ENCODE measurements at regions not wholly inside any gene's neighbourhood (a gene's known extent, or its start where the extent isn't known, plus 50 kb on each side); places are given as distances from the start of the nearest gene placed in this dataset.
"Not testable (repeated sequence)": the region's sequence is repeated elsewhere in the genome, so short reads cannot be mapped to it uniquely, and the experiment has no call there.

DNA sequence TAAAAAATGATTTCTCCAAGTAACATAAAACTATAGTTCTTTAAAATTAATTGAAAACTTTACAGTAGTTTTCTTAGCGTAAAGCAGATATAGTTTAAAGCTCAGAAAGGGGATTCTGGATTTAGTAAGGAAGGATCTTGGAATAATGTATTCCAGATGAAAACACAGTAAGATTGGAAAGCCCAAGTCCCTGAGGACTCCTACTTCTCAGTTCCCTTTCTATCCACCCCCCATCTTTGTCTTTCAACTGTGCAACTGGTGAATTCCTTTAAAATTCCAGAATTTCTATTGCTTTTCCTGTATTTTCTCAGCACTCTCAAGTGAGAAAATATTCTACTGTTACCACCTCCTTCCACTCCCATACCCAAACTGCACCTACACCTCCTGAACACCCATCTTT lies 184.5 kb upstream of the FBN2 start:
- DNase-seq (ENCODE audit: low read depth) = no peak

DNA sequence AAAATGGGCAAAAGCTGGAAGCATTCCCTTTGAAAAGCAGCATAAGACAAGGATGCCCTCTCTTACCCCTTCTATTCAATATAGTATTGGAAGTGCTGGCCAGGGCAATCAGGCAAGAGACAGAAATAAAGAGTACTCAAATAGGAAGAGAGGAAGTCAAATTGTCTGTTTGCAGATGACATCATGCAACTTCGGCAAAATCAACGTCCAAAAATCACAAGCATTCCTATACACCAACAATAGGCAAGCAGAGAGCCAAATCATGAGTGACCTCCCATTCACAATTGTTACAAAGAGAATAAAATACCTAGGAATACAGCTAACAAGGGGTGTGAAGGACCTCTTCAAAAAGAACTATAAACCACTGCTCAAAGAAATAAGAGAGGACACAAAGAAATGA lies 192.0 kb upstream of the FBN2 start:
- DNase-seq (ENCODE audit: low read depth) = not testable (repeated sequence)

DNA sequence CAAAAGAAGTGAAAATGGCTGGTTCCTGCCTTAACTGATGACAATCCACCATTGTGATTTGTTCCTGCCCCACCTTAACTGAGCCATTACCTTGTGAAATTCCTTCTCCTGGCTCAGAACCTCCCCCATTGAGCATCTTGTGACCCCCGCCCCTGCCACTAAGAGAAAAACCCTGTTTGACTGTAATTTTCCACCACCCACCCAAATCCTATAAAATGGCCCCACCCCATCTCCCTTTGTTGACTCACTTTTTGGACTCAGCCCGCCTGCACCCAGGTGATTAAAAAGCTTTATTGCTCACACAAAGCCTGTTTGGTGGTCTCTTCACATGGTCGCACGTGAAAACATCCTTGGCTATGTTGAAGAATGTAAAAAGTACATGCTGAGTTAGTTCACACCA lies 197.6 kb upstream of the FBN2 start:
- DNase-seq (ENCODE audit: low read depth) = not testable (repeated sequence)

DNA sequence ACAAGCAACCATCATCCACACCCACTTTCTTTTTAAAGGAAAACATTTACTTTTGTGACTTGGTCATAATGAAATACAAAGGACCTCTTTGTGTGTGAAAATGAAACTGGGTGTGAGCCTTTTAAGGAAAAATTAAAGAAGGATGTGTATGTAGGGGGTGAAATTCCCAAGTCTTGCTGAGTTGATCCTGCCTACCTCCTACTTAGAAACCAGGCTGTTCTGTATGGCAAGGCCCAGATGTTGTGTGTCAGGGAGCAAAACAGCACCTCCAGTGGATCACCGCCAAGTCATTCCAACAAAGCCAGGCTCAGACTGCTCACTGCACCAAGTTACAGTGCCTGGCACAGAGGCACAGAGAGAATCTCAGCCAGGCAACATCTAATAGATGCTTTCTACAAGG lies 198.5 kb upstream of the FBN2 start:
- no peak for DNase-seq (ENCODE audit: low read depth)

DNA sequence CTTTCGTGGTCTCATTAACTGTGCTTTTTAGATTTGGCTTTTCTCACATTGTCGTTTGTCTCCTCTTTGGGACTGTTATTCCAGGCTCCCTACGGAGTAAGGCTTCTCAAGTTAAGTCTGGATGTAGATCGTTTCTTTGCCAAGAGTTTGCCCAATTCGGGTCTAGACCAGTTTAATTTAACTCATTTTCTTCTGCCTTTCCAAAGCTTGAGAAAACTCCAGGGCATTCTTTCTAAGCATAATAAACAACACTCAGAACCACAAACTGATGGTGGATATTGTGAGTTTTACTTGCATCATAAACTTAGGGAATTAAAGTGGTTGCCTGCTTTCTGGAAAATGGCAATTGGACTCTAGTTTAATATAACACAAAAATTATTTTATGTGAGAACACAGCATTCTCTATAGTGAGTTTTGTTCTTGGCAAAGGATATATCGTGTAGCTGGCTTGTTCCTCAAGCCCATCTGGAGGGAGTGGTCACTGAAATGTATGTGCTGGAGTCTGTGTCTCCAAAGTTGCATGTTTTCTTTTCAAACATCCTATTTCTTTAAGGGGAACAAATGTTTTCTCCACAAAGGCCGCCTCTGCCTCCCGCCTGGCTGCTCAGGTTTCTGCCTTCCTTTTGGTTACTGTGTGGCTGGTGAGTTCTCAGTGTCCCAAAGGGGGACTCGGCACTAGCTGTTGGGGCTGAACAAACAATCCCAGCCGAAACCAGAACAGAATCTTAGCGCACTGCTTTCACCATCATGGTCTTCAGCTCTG lies 211.3 kb upstream of the FBN2 start:
- no peak for DNase-seq (ENCODE audit: low read depth)

DNA sequence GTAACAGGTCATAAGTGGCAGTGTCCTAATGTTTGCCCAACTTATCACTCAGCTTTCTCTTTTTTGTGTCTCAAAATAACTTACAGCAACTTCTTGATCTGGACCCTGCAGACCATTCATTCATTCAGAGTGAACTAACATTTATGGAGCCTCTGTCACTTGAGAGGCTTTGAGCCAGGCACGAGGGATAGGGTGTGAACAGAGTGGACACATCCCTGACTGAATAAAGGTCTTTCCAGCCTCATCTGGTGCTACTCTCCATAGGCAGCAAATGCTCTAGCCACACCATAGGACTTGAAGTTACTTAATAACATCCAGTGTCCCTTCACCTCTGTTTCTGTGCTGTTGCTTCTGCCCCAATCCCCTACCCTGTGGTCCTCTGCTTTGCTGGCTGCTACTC lies 212.1 kb upstream of the FBN2 start:
- DNase-seq (ENCODE audit: low read depth) = no peak

DNA sequence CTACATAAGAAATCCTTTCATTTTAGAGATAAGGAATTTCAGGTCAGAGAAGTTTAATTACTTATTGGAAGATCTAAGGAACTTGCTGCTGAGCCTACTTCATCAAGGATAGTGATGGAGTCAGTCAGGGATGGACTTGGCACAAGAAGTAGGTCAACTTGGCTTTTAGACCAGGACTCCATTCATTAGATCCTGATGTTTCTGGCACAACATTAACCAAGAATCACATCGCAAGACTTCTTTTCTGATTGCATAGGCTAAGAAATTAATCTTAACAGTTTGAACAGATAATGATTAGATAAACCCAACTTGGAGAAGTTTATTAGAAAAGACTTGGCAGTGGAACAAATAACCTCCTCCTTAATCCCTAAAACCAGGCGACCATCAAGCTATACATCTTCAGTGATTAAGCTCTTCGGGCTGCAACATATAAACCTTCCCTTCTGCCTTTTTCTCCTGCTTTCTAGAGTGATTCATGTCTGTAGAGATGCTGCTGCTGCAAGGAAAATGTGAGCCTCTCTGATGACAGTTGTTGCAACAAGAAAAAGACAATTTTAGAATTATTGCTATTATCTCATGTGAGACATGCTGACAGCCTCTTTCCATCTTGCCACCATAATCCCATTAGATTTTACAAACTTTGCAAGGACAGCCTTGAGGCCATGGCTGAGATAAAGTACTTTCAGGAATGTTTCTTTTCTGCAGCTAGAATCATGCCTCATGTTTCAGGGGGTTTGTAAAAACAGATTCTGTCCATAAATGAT lies 207.9 kb upstream of the SLC27A6 start:
- DNase-seq (ENCODE audit: low read depth) = no peak

DNA sequence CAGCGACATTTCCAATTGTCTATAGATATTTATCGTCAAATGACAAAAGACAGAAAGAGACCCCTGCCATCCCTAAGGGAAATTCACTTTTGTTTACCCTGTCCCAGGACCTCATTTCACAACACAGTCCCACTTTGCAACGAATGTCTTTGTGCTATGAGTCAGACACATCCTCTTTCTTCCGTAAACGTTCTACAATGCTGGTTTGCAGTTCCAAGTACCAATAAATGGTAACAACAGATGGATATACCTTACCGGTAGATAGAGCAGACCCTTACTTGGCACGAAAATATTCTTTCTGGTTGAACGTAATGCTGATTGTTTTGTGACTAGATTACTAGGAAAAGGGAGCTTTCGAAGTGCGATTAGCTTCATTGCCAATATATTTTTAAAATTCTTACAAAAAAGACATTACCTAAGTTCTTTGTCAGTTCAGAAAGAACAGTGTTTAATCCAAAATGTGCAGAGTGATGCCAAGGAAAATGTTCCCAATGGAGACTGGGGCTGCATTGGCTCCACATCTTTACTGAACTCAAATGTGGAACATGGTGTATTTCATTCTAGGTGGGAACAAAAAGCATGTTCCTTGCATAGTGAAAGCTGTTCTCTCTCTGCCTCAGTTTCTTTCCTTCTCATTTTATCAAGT lies 202.5 kb upstream of the SLC27A6 start:
- no peak for DNase-seq (ENCODE audit: low read depth)

DNA sequence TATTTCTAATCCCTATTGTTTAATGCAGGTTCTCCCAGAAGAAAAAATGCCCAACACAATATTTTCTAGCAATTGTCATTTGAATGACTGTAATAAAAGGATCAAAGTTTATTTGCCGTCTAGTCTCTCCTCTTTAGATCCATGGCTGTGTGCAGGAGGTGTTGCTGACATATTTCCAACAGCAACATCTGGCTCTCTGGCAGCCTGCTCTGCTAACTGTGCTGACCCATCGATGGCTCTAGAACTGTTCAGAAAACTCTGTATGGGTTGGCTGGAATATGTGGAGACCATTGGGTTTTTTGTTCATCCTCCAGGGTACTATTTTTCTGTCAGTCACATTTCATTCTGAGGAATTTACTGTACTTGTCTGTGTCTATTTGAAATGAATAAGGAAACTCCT lies 202.0 kb upstream of the SLC27A6 start:
- DNase-seq (ENCODE audit: low read depth) = no peak

DNA sequence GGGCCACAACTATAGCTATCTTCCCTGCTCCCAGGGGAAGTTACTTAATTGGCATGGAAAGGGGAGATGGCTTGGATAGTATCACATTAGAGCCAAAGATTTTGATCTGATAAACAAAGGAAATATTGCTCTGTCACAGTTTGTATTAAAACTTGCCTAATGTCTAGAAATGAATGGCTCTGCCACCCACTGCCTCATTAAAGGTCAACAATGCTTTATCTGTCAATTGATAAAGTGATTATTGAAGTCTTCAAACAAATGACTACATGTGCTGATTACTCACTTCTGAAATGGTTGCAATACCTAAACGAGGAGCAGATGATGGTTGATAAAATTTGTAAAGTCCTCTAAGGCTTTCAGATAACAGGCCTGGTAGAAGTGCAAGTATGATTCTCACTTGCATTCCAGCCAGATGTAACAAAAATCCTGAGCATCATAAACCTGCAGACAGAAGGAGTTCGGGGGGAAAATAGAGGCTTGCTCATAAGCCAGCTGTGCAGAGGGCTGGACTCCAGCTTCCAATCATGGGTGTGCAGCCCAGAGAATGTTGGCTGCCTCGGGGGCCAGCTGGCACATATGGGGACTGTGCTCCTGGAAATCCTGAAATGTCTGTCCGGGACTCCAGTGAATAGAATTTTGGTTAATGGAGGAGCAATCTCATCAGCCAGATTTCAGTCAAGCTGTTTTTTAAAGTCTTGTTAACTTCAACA lies 200.5 kb upstream of the SLC27A6 start:
- no peak for DNase-seq (ENCODE audit: low read depth)

DNA sequence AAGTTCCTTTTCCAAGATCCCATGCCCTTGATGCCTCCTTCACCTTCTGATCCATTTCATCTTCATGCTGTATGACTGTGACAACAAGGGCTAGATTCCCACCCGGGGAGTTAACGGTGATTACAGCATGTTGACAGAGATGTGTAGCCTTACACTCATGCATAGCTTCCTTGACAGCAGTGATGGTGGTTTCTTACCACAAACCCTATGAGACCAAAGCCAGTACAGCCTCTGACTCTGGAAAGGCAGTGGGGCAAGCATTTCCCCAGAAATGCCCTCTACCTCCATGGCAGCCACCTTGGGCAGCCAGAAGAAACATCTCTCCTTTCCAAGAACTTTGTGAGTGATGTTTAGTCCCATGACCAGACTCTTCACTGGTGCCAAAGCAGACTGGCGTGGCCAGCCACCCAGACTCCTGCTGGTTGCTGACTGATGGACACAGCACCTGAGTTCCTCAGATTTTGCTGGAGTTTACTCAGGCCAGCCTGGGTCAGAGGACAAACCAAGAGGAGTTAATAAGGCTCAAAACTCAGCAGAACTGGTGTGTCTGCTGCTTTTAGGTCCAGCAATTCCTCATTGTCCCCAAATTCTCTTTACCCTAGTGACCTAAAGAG lies 199.7 kb upstream of the SLC27A6 start:
- no peak for DNase-seq (ENCODE audit: low read depth)

DNA sequence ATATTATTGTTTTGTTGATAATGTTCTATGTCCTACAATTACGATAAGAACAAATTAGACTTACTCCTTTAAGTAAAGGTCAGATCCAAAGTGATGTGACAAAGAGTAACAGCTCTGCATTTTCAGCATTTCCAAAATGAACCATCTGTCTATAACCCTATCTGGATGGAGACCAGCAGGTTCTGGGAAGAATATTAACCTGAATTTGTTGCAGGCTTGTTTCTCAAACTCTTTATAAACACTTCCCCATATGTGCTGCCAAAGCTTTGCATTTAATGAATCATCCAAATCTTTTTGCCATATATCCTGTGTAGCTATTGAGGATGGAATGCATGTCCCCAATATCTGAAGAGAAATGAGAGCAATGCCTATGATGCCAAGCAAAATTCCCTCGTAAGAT lies 198.9 kb upstream of the SLC27A6 start:
- no peak for DNase-seq (ENCODE audit: low read depth)

DNA sequence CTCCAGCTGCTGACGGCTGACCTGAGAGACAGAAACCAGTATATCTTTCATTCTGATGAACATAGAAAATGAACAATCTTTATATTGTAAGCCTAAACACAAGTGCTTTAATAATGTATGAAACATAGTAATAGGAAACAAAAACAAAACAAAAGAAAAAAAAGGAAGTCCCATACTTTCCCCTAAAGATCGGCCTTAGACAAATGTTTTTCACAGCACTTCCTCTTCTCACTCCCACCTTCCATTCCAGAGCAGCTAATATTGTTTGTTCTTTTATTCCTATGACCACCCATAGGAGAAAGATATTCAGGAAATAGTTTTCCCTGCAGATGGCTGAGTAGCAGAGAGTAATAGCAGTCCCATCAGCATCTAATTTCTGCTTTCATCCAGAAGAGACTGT lies 194.4 kb upstream of the SLC27A6 start:
- DNase-seq (ENCODE audit: low read depth) = no peak

DNA sequence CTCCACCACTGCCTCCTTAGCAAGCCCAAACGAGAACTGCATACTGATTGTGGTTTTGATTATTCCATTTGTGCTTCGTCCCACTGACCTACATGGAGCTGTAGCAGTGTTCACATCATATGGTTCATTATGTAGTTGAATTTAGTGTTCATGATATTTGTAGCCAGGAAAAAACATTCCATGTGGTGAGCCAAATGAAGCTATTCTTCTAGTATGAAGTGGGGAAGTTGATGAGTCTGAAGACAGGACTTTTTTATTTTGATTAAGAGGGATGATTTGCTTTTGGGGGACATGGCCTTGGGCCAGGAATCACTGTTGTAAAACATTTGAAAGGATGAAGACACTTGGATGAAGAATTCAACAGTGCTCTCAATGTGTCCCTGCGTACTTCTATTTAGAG lies 192.9 kb upstream of the SLC27A6 start:
- no peak for DNase-seq (ENCODE audit: low read depth)

DNA sequence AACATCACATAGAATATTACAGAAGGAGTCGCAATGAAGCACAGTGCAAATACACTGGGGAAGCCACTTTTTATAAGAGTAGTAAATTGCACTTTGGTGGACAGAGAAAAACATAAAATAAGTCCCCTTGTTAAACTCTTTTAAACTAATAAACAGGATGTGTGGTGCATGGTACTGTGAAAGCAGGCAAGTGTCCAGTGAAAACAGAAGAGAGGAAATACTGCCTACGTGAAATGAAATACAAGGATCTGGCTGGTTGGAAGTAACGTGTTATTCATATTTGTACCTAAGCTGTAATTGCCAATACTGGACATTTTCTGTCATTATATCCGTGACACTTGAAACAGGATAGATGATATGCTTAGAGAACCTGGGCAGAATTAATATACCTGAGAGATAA lies 191.9 kb upstream of the SLC27A6 start:
- no peak for DNase-seq (ENCODE audit: low read depth)

DNA sequence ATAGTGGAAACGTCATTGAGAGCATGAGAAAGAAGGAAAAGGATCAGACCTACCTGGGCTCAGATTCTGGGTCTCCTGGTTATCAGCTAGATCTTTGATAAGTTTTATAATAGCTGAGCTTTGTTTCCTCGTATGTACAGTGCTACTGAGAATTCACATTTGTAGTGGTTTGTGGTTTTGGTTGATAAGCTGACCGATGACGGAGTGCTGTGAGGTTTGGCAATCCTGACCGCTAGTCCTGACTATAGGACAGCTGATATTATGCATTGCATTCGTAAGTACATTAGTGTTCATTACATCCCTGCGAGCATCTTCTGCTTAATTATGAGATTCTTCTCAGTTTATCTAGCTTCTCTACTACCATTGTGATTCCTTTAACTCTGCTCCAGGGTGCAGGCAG lies 190.7 kb upstream of the SLC27A6 start:
- DNase-seq (ENCODE audit: low read depth) = peak; percentile 50

DNA sequence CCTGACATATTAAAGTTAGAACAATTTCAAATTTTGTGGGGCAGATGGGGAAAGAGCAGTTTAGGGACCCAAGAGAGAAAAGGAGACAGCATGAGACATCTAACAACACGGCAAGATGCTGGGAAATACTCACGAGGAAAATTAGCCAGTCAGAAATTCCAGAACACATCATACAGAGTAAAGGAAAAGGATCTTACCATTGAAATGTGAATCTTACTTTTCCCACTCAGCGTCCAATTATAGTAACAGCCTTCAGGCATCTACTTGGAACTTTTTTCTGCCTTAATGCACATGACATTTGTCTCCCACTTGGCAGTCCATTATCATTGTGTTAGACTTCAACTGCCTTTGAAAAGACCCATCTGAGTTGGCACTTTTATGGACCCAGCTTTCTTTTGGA lies 189.7 kb upstream of the SLC27A6 start:
- no peak for DNase-seq (ENCODE audit: low read depth)

DNA sequence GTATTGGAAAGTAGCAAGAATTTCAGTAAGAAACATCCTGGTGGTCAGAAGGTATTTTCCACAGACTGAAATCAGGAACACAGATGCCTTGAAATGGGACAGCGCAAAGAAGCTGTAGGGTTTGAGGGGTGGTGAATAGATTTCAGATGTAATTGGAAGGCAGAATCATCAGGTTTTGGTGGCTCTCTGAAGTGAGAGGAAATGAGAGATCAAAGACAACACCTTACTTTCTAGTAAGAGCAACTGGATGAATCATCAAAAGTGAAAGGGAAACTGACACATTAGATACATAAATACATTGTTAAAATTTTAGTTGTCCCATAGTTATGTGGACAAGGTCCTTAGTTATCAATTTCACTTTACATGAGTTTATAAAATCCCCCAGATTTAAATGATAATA lies 188.2 kb upstream of the SLC27A6 start:
- DNase-seq (ENCODE audit: low read depth) = no peak

DNA sequence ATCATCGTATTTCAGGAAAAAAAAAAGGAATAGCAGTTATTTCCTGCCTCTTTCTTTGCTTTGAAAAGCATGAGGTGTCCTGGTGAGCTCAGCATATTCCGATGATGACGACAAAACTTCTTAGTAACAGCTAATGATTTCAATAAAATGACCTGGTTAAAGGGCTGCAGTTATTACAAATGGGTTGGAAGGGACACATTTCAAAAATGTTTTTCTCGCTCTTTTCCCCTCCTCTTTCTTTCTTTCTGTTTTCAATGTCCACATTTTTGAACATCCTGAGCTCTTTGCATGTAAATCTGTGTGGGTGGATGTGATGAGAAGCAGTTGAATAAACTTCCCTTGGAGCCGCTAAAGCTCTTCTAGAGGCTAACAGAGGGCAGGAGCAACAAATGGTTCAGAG lies 186.8 kb upstream of the SLC27A6 start:
- no peak for DNase-seq (ENCODE audit: low read depth)

DNA sequence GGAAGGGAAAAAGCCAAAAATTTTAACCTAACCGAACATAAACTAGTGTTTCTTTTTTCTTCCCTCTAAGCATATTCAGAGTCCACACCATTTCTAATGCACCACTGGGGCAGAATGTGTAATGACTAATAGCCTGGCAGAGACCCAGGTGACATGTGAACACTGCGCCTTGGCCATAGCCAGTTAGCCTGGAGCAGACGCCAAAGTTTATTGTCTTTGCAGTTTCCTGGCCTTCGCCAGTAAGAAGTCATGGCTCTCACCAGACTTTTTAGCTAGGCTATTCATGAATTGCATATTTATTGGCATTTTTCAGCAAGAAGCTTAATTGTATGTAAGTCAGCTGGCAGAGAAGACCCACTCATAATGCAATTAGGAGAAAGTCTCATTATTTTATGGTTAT lies 182.8 kb upstream of the SLC27A6 start:
- peak; percentile 89 for DNase-seq (ENCODE audit: low read depth)

DNA sequence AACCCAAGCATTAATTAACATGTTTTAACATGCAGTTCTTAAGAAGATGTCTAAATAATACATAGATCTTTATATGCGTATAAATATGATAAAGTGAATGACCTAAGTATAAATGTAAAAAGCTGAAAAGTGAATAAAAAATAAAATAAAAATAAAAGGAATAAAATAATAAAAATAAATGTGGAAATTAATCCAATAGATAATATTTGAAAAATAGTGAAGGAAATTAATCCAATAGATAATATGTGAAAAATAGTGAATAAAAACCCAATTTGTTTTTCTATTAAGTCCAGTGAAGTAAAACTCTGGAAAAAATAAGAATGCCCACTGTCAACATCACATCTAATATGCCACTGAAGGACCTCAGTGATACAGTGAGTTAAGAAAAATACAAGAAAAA lies 180.6 kb upstream of the SLC27A6 start:
- DNase-seq (ENCODE audit: low read depth) = no peak
